ENCODE measurements at regions not wholly inside any gene's neighbourhood (a gene's known extent, or its start where the extent isn't known, plus 50 kb on each side); places are given as distances from the start of the nearest gene placed in this dataset.

DNA sequence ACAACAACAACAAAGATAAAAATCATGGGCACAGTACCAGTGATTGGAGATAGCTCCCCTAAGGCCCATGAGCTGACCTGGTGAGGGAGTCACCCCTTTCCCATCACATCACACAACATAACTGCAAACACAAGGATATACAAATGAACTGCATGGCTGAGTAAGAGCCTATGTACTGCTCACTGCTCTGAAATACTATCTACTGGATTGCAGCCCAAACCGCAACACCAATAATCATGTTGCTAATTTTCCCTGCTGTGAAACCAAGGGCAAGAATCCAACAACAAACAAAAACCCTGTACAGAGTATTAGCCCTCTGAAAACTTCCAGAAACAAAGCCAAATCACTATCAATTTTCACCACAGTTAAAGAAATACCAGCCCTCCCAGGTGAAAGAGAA lies 1893.2 kb downstream of the PCDH9 start:
- WGBS (ENCODE audit: insufficient coverage, insufficient replicate concordance, low lambda C conversion rate, missing lambda C conversion rate) = 80% methylated on average over 1 of the region's 1 CpG
- ATAC-seq (no peak), FAIRE-seq (no peak), DNase-seq (ENCODE audit: low read depth, low spot score) (no peak)
- POLR2A ChIA-PET = no interaction called here
- TF ChIP-seq, protein P1, sequence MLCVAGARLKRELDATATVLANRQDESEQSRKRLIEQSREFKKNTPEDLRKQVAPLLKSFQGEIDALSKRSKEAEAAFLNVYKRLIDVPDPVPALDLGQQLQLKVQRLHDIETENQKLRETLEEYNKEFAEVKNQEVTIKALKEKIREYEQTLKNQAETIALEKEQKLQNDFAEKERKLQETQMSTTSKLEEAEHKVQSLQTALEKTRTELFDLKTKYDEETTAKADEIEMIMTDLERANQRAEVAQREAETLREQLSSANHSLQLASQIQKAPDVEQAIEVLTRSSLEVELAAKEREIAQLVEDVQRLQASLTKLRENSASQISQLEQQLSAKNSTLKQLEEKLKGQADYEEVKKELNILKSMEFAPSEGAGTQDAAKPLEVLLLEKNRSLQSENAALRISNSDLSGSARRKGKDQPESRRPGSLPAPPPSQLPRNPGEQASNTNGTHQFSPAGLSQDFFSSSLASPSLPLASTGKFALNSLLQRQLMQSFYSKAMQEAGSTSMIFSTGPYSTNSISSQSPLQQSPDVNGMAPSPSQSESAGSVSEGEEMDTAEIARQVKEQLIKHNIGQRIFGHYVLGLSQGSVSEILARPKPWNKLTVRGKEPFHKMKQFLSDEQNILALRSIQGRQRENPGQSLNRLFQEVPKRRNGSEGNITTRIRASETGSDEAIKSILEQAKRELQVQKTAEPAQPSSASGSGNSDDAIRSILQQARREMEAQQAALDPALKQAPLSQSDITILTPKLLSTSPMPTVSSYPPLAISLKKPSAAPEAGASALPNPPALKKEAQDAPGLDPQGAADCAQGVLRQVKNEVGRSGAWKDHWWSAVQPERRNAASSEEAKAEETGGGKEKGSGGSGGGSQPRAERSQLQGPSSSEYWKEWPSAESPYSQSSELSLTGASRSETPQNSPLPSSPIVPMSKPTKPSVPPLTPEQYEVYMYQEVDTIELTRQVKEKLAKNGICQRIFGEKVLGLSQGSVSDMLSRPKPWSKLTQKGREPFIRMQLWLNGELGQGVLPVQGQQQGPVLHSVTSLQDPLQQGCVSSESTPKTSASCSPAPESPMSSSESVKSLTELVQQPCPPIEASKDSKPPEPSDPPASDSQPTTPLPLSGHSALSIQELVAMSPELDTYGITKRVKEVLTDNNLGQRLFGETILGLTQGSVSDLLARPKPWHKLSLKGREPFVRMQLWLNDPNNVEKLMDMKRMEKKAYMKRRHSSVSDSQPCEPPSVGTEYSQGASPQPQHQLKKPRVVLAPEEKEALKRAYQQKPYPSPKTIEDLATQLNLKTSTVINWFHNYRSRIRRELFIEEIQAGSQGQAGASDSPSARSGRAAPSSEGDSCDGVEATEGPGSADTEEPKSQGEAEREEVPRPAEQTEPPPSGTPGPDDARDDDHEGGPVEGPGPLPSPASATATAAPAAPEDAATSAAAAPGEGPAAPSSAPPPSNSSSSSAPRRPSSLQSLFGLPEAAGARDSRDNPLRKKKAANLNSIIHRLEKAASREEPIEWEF (IDR thresholded peaks at IDR 0.05; ENCODE audit: insufficient replicate concordance, low read depth, low read length) = no peak
- TF ChIP-seq NFIC (IDR thresholded peaks at IDR 0.05; ENCODE audit: low read depth, low read length) (no peak), SUZ12 (IDR thresholded peaks at IDR 0.05; ENCODE audit: unreplicated experiment) (no peak), KLF5 (IDR thresholded peaks at IDR 0.05; ENCODE audit: partially characterized antibody) (no peak), POLR2AphosphoS5 (IDR thresholded peaks at IDR 0.05; ENCODE audit: low read length) (no peak), RFX5 (IDR thresholded peaks at IDR 0.05; ENCODE audit: low read depth, low read length) (no peak), ATF3 (IDR thresholded peaks at IDR 0.05; ENCODE audit: borderline replicate concordance, extremely low read depth, low read depth, low read length) (no peak), IRF3 (IDR thresholded peaks at IDR 0.05) (no peak), RAD21 (IDR thresholded peaks at IDR 0.05; ENCODE audit: insufficient read depth, low read depth, low read length) (no peak), NBN (IDR thresholded peaks at IDR 0.05) (no peak), PBX3 (IDR thresholded peaks at IDR 0.05; ENCODE audit: insufficient replicate concordance, low read depth, low read length) (no peak), RCOR1 (conservative IDR thresholded peaks at IDR 0.05; ENCODE audit: low read depth, low read length) (no peak), TAF1 (IDR thresholded peaks at IDR 0.05; ENCODE audit: borderline replicate concordance, low read depth, low read length) (no peak), TBL1XR1 (IDR thresholded peaks at IDR 0.05; ENCODE audit: low read depth, low read length) (no peak), WRNIP1 (IDR thresholded peaks at IDR 0.05; ENCODE audit: borderline replicate concordance, low read depth, low read length) (no peak), SPI1 (IDR thresholded peaks at IDR 0.05; ENCODE audit: borderline replicate concordance, insufficient read depth, low read depth, low read length) (no peak), RBBP5 (conservative IDR thresholded peaks at IDR 0.05) (no peak)
- TF ChIP-seq, protein P2, sequence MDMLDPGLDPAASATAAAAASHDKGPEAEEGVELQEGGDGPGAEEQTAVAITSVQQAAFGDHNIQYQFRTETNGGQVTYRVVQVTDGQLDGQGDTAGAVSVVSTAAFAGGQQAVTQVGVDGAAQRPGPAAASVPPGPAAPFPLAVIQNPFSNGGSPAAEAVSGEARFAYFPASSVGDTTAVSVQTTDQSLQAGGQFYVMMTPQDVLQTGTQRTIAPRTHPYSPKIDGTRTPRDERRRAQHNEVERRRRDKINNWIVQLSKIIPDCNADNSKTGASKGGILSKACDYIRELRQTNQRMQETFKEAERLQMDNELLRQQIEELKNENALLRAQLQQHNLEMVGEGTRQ (IDR thresholded peaks at IDR 0.05; ENCODE audit: borderline replicate concordance, low read depth, low read length) = no peak
- Histone ChIP-seq H3K9me3 (replicated peaks; ENCODE audit: control insufficient read depth, insufficient read depth, low read length) (no peaks in the 10 kb centered on the region), H2AFZ (ENCODE audit: control insufficient read depth, low read depth, low read length) (no peak overlapping the region), H3K79me2 (ENCODE audit: control insufficient read depth, insufficient read depth, low read length) (no peaks in the 10 kb centered on the region), H3K36me3 (ENCODE audit: control insufficient read depth in 2 of 2, insufficient read depth in 2 of 2, low read length in 1 of 2) (no peaks in the 10 kb centered on the region), H3K4me3 (no peak overlapping the region), H3K9ac (ENCODE audit: control insufficient read depth, insufficient read depth, low read length) (no peak overlapping the region), H3K4me2 (ENCODE audit: control insufficient read depth, insufficient read depth) (no peak overlapping the region), H3K27ac (ENCODE audit: control insufficient read depth, insufficient read depth) (no peak overlapping the region), H3K27me3 (replicated peaks in 1 of 2; ENCODE audit: control insufficient read depth in 2 of 2, insufficient read depth in 2 of 2, low read length in 1 of 2) (no peaks in the 10 kb centered on the region), H3K4me1 (ENCODE audit: control insufficient read depth, insufficient read depth, low read length) (no peaks in the 10 kb centered on the region), H4K20me1 (ENCODE audit: control insufficient read depth, insufficient read depth) (no peaks in the 10 kb centered on the region)
- in situ Hi-C loops (cut with MboI) = no loop called here
- intact Hi-C loops (cut with micrococcal nuclease; ENCODE audit: unreplicated experiment) = no loop called here
- RAD21 ChIA-PET (ENCODE audit: unreplicated experiment) = no interaction called here
- SMC1A ChIA-PET (ENCODE audit: uncharacterized antibody, unreplicated experiment) = interaction anchor here (1.0 kb wide), 1 partner anchor 301 kb away, joined by 3 read pairs; no protein-coding TSS in a partner anchor
- CTCF ChIA-PET = no interaction called here
- no TSS peak for BruUV-seq (replicated peaks)
